Sigmoid colon (tissue), 6 donors: ENCODE measurements at regions not wholly inside any gene's neighbourhood (a gene's known extent, or its start where the extent isn't known, plus 50 kb on each side); places are given as distances from the start of the nearest gene placed in this dataset.

Experiments used
- DNase-seq: peaks from one replicate; pipeline ENCODE4 v3.0.0-alpha.2; 2019
- H3K27ac ChIP-seq, 4 donors: fragments of 200-600 bp; sonication (generic); one replicate each; pipeline ENCODE4 v1.5.1; 2016 to 2019; ENCODE audit warnings: mild to moderate bottlenecking in 1 of 4
- H3K27me3 ChIP-seq, 3 donors: fragments of 200-600 bp; sonication (generic); one replicate each; pipeline ENCODE4 v1.5.1; 2019; ENCODE audit warnings: mild to moderate bottlenecking in 1 of 3
- H3K36me3 ChIP-seq, 4 donors: fragments of 200-600 bp; sonication (generic); one replicate each; pipeline ENCODE4 v1.5.1; 2016 to 2019
- H3K4me1 ChIP-seq, 4 donors: fragments of 200-600 bp; sonication (generic); one replicate each; pipeline ENCODE4 v1.5.1; 2017 to 2019
- H3K4me3 ChIP-seq, 4 donors: fragments of 200-600 bp; sonication (generic); one replicate each; pipeline ENCODE4 v1.5.1; 2017 to 2019; ENCODE audit warnings: mild to moderate bottlenecking in 2 of 4, moderate library complexity in 1 of 4
- H3K9me3 ChIP-seq, 4 donors: fragments of 200-600 bp in 3 of 4; sonication (generic) in 3 of 4; one replicate each; pipeline versions ENCODE4 v1.5.1 to v1.6.1; 2013 to 2019
- CTCF ChIP-seq, 4 experiments: fragments of 450-650 bp in 3 of 4; fragments of 200-600 bp in 1 of 4; IDR thresholded peaks; one replicate each; pipeline ENCODE4 v1.5.1; 2016 to 2019; ENCODE audit warnings: antibody characterized with exemption in 4 of 4, mild to moderate bottlenecking in 3 of 4, moderate library complexity in 2 of 4
- EP300 ChIP-seq, 4 donors: sonication (generic); formaldehyde crosslinking; IDR thresholded peaks; one replicate each; pipeline ENCODE4 v1.6.1; 2017; ENCODE audit warnings: antibody characterized with exemption in 4 of 4
- POLR2A ChIP-seq, 2 donors: fragments of 450-650 bp; IDR thresholded peaks; one replicate each; pipeline ENCODE4 v1.6.1; 2016; ENCODE audit warnings: antibody characterized with exemption in 2 of 2, mild to moderate bottlenecking in 2 of 2, moderate library complexity in 2 of 2
- POLR2AphosphoS5 ChIP-seq, 4 donors: sonication (generic); formaldehyde crosslinking; IDR thresholded peaks; one replicate each; pipeline ENCODE4 v1.6.1; 2017; ENCODE audit warnings: antibody characterized with exemption in 4 of 4
- WGBS, 2 donors: extraction: QIAGEN DNeasy Blood & Tissue Kit; methylation state at CpG; one replicate each; pipeline ENCODE4 v1.1.7; 2013; 5-methylcytosine and 5-hydroxymethylcytosine counted together
- intact Hi-C: fragments of 100-400 bp; cut with DNase I; formaldehyde crosslinking; loops from one replicate; pipeline ENCODE4 v1.15.1; 2023
- donor health status: healthy with polysubstance abuse.
- donor health status: healthy.

GRCh38 chr3:166223120-166223519 lies 385.9 kb upstream of the BCHE start:
- WGBS, 2 donors = 80 to 87% methylated on average over 3 of the region's 3 CpGs
- TF ChIP-seq POLR2A (IDR thresholded peaks at IDR 0.05) = no peak
- TF ChIP-seq CTCF (IDR thresholded peaks at IDR 0.05) = no peak
- TF ChIP-seq EP300 (IDR thresholded peaks at IDR 0.05) = no peak
- TF ChIP-seq POLR2AphosphoS5 (IDR thresholded peaks at IDR 0.05) = no peak
- H3K9me3 ChIP-seq = peaks cover 0 to 6% (median 0%) of the 10 kb centered on the region in 4 donors
- H3K27ac ChIP-seq = no peak overlapping the region
- intact Hi-C loops = no loop called here
- no peaks in the 10 kb centered on the region for H3K27me3 ChIP-seq
- H3K36me3 ChIP-seq = no peaks in the 10 kb centered on the region
- H3K4me3 ChIP-seq = no peak overlapping the region
- no peak for DNase-seq
- no peaks in the 10 kb centered on the region for H3K4me1 ChIP-seq

- DNase-seq = no peak
- no peaks in the 10 kb centered on the region for H3K9me3 ChIP-seq
- no peaks in the 10 kb centered on the region for H3K36me3 ChIP-seq
- TF ChIP-seq POLR2A (IDR thresholded peaks at IDR 0.05) = no peak
- TF ChIP-seq POLR2AphosphoS5 (IDR thresholded peaks at IDR 0.05) = no peak
- TF ChIP-seq CTCF (IDR thresholded peaks at IDR 0.05) = no peak
- TF ChIP-seq EP300 (IDR thresholded peaks at IDR 0.05) = no peak
- H3K4me1 ChIP-seq = no peaks in the 10 kb centered on the region
- H3K27me3 ChIP-seq = no peaks in the 10 kb centered on the region
- 84 to 87% methylated on average over 4 of the region's 4 CpGs for WGBS, 2 donors
- H3K27ac ChIP-seq = no peak overlapping the region
- intact Hi-C loops = no loop called here
- H3K4me3 ChIP-seq = no peak overlapping the region
Observed at GRCh38 chr3:166211451-166211850, 374.2 kb upstream of the BCHE start.

GRCh38 chr3:166209701-166210100 lies 372.5 kb upstream of the BCHE start:
- TF ChIP-seq CTCF (IDR thresholded peaks at IDR 0.05) (no peak), POLR2AphosphoS5 (IDR thresholded peaks at IDR 0.05) (no peak), EP300 (IDR thresholded peaks at IDR 0.05) (no peak), POLR2A (IDR thresholded peaks at IDR 0.05) (no peak)
- Histone ChIP-seq H3K4me3 (no peak overlapping the region), H3K27me3 (no peaks in the 10 kb centered on the region), H3K36me3 (no peaks in the 10 kb centered on the region), H3K9me3 (no peaks in the 10 kb centered on the region), H3K27ac (no peak overlapping the region), H3K4me1 (no peaks in the 10 kb centered on the region)
- no peak for DNase-seq
- intact Hi-C loops = no loop called here
- 47 to 58% methylated on average over 1 of the region's 1 CpG for WGBS, 2 donors

- no peaks in the 10 kb centered on the region for H3K27me3 ChIP-seq
- H3K4me3 ChIP-seq = no peak overlapping the region
- intact Hi-C loops = no loop called here
- no peaks in the 10 kb centered on the region for H3K4me1 ChIP-seq
- H3K36me3 ChIP-seq = no peaks in the 10 kb centered on the region
- H3K27ac ChIP-seq = no peak overlapping the region
- TF ChIP-seq POLR2AphosphoS5 (IDR thresholded peaks at IDR 0.05) (no peak), CTCF (IDR thresholded peaks at IDR 0.05) (no peak), POLR2A (IDR thresholded peaks at IDR 0.05) (no peak), EP300 (IDR thresholded peaks at IDR 0.05) (no peak)
- H3K9me3 ChIP-seq = no peaks in the 10 kb centered on the region
- DNase-seq = no peak
- 15 to 51% methylated on average over 7 of the region's 7 CpGs for WGBS, 2 donors
Observed at GRCh38 chr3:166205158-166205557, 367.9 kb upstream of the BCHE start.

GRCh38 chr3:166201476-166201875 lies 364.3 kb upstream of the BCHE start:
- DNase-seq = no peak
- no peak overlapping the region for H3K4me3 ChIP-seq
- TF ChIP-seq POLR2AphosphoS5 (IDR thresholded peaks at IDR 0.05) (no peak), CTCF (IDR thresholded peaks at IDR 0.05) (no peak), POLR2A (IDR thresholded peaks at IDR 0.05) (no peak), EP300 (IDR thresholded peaks at IDR 0.05) (no peak)
- H3K4me1 ChIP-seq = no peaks in the 10 kb centered on the region
- H3K27ac ChIP-seq = no peak overlapping the region
- intact Hi-C loops = no loop called here
- no peaks in the 10 kb centered on the region for H3K9me3 ChIP-seq
- H3K27me3 ChIP-seq = no peaks in the 10 kb centered on the region
- no peaks in the 10 kb centered on the region for H3K36me3 ChIP-seq
- WGBS, 2 donors = 80 to 86% methylated on average over 3 of the region's 3 CpGs
